NCI-H524 treated with DMSO at 0.1 percent for 48 hours (cell line): ENCODE measurements at regions not wholly inside any gene's neighbourhood (a gene's known extent, or its start where the extent isn't known, plus 50 kb on each side); places are given as distances from the start of the nearest gene placed in this dataset.
"Not testable (repeated sequence)": the region's sequence is repeated elsewhere in the genome, so short reads cannot be mapped to it uniquely, and the experiment has no call there.

Source experiments
- DNase-seq: peaks from one replicate; lab custom pipeline; 2025; lab: John Stamatoyannopoulos, UW

- DNase-seq: no peak
These were observed 55.9 kb downstream of the BHLHE40 start for GRCh38 chr3:5035113-5035512.

GRCh38 chr3:5035692-5036391, 56.6 kb downstream of the BHLHE40 start:
- no peak for DNase-seq

GRCh38 chr3:5036392-5036766, 57.1 kb downstream of the BHLHE40 start:
- no peak for DNase-seq

- no peak for DNase-seq
These were observed 57.6 kb downstream of the BHLHE40 start for GRCh38 chr3:5036858-5037257.

DNA sequence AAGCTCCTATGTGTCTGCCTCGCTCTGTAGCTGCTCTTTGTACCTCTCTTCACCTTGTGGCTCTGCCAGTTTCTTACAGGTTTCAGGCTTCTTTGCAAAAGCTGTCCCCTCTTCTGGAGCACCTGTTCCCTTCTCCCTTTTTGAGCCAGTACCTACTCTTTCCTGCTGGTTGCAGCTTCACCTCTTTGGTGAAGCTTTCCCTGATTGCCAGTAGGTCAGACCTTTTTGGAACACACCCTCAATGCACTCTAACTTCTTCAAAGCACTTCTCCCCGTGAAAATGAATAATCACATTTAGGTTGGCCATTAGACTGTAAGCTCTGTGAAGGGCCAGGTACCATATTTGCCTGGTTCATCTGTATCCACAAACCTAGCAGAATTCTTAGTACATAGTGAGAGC, 60.3 kb downstream of the BHLHE40 start:
- DNase-seq: no peak

- no peak for DNase-seq
These were observed 62.1 kb downstream of the BHLHE40 start for GRCh38 chr3:5041315-5041714.

DNA sequence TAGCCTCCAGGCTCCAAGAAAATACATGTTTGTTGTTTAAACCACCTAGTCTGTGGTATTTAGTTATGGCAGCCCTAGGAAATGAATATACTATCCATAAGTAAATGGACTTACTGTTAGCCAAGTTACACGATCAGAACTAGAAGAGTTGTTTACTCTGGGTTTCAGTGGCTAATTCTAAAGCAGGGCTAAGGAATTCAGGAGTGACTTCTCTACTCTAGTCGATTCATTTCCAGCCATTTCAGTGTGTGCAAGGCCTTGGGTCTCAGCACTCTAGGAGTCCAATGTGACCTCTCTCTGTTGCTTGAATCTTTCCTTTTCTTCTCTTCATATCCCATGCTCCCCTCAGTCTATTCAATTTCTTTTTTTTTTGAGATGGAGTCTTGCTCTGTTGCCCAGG, 66.7 kb downstream of the BHLHE40 start:
- no peak for DNase-seq

GRCh38 chr3:5047764-5048419, 68.7 kb downstream of the BHLHE40 start:
- no peak for DNase-seq

GRCh38 chr3:5051772-5052171, 70.3 kb upstream of the ARL8B start:
- DNase-seq: no peak

GRCh38 chr3:5052247-5052646, 69.8 kb upstream of the ARL8B start:
- DNase-seq: no peak

GRCh38 chr3:5053021-5053831, 68.9 kb upstream of the ARL8B start:
- no peak for DNase-seq

- no peak for DNase-seq
These were observed 68.0 kb upstream of the ARL8B start for GRCh38 chr3:5054098-5054497.

DNA sequence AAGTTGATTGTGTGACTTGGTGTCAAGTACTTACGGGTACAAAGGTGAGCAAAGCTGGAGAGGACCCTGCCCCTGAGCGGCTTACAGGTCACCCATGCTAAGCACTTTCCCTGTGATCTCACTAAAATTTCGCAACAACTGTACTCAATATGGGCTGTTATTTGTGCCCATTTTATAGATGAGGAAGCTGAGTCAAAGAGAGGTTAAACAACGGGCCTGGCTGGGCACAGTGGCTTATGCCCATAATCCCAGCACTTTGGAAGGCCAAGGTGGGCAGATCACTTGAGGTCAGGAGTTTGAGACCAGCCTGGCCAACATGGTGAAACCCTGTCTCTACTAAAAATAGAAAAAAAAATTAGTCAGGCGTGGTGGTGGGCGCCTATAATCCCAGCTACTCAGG, 67.5 kb upstream of the ARL8B start:
- not testable (repeated sequence) for DNase-seq

DNA sequence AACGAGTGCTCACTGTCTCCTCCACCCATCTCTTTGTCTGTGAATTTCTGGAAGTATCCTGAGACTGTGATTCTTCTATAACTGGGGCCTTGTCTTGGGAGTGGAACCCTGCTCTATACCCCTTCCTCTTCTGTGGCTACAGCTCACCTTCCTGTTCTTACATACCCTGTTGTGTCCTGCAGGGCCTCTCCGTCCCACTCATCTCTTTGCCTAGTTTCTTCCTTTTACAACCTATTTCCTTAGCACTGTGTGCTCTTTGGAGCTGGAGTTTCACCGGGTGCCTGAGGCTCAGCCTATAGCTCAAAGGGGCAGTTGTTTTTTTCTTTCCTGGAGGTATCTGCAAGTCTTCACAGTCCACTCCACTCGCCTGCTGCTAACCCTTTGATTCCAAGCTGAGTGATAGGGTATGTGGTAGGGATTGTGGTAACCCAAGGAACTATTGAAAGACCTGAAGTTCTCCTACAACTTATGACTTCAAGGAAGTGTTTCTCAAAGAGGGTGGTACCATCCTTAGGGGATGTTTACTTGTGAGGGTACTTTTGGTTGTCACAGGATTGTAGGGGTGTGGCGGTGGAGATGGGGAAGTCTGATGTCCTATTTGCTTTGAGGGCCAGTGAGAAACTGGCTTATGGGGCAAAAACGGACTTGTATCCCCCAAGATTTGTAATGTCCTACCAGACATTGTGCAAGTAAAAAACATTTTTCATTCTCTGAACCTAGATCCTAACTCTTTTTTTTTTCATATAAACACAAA, 66.6 kb upstream of the ARL8B start:
- DNase-seq: no peak

GRCh38 chr3:5056111-5056391, 66.0 kb upstream of the ARL8B start:
- no peak for DNase-seq

DNA sequence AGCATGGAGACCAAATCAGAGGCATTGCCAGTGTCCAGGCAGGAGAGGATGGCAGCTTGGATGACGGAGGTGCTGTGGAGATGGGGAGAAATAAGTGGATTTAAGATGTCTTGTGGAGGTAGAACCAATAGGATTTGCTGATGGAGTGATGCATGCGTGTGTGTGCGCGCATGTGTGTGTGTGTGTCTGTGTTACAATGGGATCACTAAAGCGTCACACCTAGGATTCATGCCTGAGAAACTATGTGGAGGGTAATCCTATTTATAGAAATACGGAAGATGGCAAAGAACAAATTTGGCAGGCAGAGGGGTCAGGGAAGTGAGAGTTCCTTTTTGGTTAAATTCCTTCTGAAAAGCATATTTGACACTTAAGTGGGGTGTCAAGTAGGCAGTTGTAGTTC, 64.8 kb upstream of the ARL8B start:
- no peak for DNase-seq

GRCh38 chr3:5057857-5058324, 64.2 kb upstream of the ARL8B start:
- DNase-seq: peak; percentile 15

DNA sequence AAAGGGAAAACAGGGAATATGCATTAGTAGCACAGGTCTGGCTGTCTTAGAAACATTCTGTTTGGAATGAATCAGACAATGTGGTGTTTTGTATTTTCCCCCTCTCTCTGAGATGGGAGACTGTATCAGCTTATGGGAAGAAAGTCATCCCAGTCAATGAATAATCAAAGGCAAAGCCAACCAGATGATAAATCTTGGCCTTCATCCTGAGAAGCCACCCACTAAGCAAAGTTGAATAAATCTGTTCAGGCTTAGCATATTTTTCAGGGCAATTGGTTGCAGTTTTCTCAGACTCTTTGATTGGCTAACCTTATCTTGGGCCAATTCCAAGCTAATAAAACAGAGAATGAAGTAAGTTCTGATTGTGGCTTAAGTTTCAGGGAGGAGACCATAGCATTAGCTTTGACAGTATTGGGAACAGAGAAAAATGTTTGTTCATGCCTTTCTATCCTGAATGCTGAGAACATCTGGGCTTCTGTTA, 63.6 kb upstream of the ARL8B start:
- DNase-seq: no peak

GRCh38 chr3:5059782-5060181, 62.3 kb upstream of the ARL8B start:
- DNase-seq: no peak

GRCh38 chr3:5061218-5061569, 60.9 kb upstream of the ARL8B start:
- DNase-seq: no peak

DNA sequence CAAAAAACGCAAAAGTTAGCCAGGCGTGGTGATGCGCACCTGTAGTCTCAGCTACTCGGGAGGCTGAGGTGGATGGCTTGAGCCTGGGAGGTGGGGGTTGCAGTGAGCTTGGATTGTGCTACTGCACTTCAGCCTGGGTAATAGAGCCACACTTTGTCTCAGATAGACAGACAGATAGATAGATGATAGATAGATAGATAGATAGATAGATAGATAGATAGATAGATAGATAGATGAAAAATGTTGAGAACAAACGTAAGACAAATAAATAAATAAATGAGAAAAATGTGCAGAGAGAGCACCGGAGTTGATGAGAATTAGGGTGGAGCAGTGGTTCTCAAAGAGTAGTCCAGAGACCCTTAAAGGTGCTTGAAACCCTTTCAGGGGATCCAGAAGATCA, 58.4 kb upstream of the ARL8B start:
- DNase-seq: no peak

DNA sequence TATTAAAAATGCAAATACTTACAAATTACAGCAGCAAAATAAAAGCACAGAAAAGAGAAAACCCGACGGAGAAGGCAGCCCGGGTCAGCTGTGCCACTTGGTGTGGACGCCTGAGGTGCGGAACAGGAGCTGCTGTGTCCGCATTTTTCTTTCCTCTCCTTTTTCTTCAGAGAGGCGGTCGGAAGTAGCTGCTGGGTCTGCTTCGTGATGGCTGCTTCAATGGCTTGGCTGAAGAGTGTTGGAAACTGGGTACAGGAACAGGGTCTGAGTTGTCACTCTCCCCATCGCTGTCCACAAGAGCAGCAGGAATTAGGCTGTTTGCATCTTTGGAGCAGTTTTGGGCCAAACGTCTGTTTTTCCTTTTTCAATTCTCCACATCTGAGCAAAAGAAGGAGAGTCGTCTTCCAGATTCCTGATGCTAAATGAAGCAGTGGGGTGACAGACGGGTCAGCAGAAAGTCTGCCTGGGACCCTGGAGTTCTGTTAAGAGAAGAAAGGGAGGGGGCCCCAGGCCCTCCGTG, 53.5 kb upstream of the ARL8B start:
- no peak for DNase-seq
